Stimulated activated CD4-positive, alpha-beta T cell treated with anti-CD3 and anti-CD28 coated beads, TNF-alpha, amount 100 ng/mL, for 4 hours (primary cell): ENCODE measurements at regions not wholly inside any gene's neighbourhood (a gene's known extent, or its start where the extent isn't known, plus 50 kb on each side); places are given as distances from the start of the nearest gene placed in this dataset.
"Not testable (repeated sequence)": the region's sequence is repeated elsewhere in the genome, so short reads cannot be mapped to it uniquely, and the experiment has no call there.

ENCODE experiments used
- DNase-seq, 3 experiments: peaks; one replicate each; pipeline ENCODE4 v3.0.0-alpha.2; 2020; ENCODE audit warnings: low read depth in 3 of 3

DNA sequence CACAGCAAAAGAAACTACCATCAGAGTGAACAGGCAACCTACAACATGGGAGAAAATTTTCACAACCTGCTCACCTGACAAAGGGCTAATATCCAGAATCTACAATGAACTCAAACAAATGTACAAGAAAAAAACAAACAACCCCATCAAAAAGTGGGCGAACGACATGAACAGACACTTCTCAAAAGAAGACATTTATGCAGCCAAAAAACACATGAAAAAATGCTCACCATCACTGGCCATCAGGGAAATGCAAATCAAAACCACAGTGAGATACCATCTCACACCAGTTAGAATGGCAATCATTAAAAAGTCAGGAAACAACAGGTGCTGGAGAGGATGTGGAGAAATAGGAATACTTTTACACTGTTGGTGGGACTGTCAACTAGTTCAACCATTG lies 207.8 kb downstream of the USP6NL start:
- not testable (repeated sequence) for DNase-seq

DNA sequence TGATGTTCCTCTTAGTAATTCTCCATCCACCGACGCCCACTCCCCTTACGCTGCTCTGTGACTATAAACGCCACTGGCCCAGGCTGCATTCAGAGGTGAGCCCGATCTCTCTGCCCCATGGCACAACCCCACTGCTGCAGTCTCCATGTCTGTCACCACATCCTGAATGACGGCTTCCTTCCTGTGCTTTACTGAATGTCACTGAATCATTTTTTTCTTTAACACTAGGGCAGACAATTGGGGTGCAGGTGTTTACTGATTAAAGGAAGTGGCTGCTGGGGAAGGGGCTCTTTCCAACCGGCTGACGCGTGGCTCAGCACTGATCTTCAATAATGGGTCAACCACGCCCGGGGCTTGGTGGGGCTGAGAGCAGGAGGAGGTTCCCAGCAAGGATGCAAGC lies 208.3 kb downstream of the USP6NL start:
- peak in 2 of 3 experiments; percentile 22 to 37 for DNase-seq

DNA sequence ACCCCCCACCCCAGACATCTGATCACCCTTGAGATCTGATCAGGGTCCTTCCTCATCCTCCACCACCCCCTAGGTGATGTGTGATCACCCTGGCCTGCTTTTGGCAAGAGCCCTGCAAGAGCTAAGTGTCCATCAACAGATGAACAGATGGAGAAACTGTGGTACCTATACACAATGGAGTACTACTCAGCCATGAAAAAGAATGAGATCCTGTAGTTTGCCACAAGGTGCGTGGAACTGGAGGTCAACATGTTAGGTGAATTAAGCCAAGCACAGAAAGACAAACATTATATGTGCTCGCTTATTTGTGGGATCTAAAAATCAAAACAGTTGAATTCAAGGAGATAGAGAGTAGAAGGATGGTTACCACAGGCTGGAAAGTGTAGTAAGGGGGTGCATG lies 209.1 kb downstream of the USP6NL start:
- no peak for DNase-seq

DNA sequence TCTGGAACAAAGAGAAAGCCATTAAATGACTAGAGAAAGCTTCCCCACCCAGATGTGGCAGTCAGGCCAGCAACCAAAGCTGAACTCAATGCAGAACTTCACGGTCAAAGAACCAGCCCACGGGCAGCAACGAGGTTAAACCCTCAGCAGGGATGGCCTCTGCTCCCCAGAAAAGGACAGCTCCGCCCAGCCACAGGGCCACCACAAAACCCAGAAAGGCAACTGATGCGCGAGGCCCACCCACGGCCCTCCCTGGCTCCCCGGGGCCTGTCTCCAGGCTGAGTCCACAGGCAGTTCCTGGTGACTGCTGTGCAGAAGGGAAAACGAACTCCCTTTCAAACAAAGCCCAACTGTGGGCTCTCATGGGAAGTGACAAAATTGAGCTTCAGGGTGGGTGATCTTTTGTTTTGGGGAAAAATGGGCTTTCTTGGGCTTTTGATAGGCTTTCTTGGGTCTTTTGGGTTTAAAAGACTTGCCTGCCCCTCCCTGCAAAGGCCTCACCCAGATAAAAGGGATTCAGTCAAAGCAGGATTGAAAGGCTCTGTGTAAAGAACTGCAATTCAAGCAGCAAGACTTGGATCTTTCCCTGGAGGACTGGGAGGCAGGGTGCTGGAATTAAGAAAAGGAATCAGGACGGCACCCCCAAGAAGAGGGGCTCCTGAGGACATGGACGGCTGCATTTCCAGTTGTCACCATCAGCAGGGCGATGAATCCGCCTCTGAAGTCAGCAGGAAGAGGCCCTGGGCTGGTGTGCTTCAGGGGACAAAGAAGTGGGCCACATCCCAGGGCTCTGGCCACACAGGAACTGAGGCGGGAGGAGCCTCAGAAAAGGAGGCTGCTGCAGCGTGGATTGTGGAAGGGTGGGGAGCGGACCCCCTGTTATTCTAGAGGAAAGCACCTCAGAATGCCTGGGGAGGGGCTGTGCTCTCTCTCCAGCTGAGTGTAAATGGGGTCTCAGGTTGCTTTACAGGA lies 209.9 kb downstream of the USP6NL start:
- no peak for DNase-seq

DNA sequence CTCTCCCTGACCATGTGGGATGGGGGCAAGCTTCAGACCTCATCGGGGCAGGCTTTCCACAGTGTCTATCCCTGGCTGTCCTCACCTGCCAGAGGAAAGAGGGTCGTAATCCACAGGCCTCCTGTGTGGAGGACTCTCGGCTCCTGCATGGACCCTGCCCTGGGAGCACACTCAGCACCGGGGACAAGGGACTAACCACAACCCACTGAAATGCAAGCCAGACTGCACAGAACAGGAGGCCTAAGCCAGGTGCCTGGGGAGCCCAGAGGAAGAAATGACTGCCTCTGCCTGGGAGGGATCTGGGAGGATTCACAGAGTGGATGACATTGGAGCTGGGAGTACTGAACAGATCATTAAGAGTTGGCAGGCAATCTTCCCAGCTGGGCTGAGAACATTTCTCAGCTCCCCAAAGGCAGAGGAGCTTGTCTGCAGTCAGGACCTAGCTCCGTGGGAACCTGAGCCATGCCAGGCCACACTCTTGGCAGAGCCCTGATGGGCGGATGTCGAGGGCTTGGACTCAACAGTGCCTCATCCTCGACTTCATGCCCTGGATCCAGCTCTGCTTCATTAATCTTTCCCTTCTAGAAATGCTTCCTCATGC lies 213.4 kb downstream of the USP6NL start:
- no peak for DNase-seq

DNA sequence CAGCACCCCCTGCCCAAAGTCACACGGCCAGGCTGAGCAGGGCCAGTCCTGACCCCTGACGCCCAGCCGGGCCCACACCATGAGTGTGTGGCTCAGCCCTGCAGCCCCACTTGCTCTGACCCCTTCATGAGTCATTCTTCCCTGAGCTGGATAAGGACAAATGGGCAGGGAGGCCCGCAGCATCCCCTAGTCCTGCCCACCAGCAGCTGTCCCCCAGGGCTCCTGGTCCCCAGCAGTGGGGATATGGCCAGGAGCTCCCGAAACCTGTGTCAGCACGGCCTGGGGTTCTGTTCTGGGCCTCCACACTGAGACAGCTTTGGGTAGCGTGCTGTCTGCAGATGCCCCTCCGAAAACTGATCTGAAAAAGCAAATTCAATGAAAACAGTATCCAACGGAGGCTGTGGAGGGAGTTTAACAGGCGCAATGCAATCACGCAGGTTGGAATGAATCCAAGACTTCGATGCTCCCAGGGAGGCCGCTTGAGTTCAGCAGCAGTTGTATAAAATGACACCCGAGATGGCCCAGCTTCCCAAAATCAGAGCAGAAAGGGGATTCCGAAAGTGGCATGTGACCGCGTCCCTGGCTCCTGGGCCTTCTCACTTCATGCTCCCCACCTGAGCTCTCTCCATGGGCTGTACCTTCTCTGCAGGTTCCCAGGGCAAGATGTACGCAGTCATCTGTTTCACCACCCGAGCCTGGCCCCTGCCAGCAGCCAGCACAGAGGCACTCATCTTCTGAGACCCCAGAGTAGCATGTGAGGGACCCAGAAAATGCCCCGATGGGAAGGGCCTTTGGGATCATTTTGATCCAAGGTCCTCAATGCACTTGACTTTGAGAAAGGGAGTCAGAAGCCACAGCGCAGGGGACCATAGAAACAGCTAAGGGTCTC lies 214.1 kb downstream of the USP6NL start:
- no peak for DNase-seq

DNA sequence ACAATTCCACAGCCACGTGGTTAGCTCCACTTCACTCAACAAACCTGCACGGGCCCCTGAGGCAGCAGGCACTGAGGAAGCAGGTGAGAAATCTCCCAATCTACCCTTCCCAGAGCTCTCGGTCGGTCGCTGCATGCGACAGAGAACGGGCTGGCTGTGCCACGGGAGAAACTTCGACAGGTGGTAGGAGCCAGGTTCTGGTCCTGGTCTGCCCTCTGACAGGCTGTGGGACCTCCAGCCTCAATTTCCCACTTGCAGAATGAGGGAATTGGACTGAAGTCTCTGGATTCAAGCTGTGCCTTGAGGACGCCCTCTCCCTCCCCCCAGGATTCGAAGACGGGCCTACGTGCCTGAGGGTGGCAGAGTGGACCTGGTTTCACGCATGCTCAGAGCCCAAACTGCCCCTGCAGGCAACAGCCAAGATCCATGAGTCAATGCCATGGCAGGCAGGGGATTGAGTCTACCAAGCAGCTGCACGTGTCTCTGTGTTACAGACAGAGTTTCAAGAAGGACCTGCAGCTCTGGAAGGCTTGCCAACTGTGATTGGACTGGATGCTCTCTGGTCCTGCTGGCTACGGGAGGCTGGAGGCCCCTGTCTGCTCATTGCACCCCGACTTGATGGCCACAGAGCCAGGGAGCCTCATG lies 215.0 kb downstream of the USP6NL start:
- no peak for DNase-seq

DNA sequence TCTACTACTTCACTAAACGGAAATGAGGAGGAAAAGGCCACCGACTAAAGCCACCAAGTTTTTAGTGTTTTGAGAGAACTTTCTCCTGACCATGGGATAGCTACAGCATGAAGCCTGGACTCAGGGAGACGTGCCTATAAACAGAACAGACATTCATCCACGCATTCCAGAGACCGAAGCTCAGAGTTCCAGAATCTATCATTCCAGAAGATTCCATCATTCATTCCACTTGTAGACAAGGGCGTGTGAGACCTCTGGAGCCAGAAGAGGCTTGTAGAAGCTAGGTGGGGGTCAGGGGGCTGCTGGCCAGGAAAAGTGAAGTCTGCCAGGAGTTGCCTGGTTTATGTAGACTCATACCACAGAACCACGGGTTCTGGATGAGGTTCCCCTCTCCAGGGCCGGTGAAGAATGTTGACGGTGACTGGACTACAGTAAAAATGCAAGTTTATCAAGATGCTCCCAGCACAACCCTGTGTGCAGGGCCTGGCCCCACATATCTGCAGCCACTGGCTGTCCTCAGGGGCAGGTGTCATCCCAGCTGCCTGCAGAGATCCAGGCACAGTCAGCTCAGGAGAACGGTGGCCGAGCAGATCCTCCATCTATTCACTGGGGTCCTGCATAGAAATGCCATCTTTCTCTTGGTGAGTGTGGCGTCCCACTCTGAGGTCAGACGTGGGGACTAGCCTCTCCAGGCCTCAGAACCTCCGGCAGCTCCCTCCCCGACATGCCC lies 215.7 kb downstream of the USP6NL start:
- no peak for DNase-seq

DNA sequence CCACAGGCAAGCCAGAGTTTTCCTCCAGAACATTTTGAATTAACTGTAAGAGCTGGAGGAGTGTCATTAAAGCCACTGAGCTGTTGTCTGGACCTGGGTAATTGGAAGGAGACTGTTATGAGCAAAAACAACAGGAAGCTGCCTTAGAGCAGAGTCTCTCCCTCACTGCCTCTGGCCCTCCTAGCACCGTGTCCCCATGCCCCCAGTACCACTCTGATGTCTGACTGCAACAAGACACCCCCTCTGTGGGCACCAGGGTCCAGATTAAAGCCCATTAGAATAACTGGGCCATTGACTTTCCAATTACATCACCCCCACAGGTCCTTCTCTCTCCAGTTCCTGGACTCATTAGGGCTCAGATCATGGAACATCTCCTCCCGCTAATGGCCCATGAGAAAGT lies 216.3 kb downstream of the USP6NL start:
- no peak for DNase-seq

DNA sequence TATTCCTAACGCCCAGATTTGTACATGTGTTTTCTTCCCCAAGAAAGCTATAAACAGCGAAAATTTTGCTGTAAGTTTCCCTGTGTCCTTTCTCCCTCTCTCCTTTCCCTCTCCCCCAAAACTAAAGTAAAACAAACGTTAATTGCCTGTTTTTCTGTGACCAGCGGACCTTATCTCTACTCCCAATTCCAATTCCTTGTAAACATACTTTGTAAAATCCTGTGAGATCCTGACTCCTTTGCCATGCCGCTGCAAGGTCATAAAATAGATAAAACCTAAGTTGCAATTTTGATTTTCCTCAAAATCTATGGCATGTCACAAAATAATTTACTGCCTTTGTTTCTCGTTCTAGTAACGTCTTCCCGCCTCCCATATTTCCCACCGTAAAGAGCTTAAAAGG lies 217.6 kb downstream of the USP6NL start:
- no peak for DNase-seq

DNA sequence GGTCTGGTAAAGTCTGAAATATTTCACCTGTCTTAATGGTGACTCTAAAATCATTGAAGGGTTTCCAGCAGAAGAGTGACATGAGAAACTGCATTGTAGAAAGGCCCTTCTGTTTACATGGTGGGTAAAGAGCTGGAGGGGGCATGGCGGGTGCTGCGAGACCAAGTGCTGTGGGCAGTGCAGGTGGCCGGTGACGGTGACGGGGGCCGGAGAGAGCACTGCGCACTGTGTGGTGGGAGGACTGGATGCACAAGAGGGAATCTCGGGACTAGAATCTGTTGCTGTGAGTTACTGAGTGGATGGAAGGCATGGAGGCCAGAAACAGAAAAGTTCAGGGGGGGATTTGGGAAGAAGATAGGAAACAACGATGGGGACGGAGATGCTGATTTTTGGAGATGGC lies 218.7 kb downstream of the USP6NL start:
- no peak for DNase-seq

DNA sequence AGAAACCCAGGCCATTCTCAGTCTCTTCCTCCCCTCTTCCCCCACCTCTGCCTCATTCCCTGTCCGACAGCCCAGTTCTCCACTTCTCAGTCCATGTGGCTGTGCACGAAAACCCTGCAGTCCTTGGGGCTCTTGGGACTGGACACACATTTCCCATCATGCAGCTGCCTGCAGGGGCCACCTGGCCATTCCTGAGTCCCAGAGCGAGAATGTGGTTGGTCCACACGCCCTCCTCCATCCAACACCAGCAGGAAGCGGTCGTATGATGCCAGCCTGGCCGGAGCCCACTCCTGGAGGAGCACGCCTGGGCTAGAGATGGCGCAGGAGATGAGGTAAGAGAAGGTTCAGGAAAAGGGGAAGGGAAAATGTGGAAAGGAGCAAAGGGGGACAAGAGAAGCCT lies 222.5 kb downstream of the USP6NL start:
- no peak for DNase-seq

DNA sequence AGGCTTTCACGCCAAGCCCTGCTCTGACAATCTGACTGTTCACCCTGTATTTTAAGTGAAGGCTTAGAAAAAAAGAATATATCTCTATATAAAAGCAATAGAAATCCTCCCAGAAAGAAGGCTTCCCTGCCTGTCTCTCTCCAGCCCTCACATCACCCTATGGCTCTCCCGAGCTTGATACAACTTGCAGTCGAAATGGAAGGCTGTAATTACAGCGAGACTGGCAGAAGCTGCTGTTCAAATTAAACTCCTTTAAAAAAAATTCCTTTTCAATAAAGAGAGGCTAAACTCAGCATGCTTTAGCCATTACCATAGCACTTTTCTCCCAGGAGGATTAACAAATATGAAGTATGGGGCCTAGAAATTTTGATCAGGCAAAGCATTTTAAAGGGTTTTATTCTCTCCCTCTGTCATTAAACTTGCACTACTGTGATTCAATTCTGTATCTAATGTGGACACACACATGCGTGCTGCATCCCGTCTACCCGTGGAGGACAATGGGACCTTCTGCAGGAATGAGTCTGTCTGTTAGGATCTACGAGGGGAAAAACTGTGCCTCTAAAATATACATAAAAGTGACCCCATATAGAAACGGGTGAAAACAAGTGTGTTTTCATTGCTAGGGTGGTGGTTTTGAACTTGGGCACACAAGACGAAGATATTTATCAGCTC lies 223.8 kb downstream of the USP6NL start:
- no peak for DNase-seq

DNA sequence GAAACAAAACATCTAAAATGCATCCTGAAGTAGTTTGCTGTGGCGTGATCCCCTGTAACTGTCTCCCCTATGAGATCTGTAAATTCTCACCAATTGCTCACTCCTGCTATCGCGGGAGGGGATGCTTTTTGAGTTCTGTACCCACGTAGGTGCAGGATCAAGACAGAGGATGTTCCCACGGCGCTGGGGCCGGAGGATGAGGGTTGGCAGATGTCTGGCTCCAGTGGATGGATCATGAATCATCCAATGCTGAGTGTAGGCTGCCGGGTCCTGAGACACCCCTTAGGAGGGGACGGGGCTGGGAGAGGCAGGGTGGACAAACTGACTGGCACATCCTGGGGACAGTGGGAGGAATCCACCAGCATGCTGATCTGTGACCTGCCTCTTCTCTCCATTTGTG lies 224.4 kb downstream of the USP6NL start:
- no peak for DNase-seq
